Inflammatory macrophage treated with lipopolysaccharide for 1 hour (primary cell): ENCODE measurements at regions not wholly inside any gene's neighbourhood (a gene's known extent, or its start where the extent isn't known, plus 50 kb on each side); places are given as distances from the start of the nearest gene placed in this dataset.
"Not testable (repeated sequence)": the region's sequence is repeated elsewhere in the genome, so short reads cannot be mapped to it uniquely, and the experiment has no call there.

Experiments
- DNase-seq, 2 donors: peaks; one replicate each; pipeline ENCODE4 v3.0.0-alpha.2; 2020 to 2022

DNA sequence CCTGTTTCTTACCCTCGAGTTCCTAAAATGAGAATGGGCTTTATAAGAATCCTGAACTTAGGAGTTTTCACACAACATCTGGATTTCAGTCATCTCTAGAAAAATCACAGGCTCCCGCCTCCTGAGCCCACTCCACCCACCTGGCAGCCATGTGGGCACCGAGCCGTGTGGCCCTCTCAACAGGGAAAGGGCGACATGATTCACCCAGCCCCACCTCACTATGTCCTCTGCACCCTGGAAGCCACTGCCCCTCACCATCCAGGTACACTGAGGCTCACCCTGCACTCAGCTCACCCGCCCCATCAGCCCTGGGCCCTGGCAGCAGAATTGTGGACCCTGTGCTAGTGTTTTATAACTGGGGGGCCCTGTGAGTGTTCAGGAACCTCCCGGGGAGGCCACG, 101.5 kb downstream of the SHANK2 start:
- no peak for DNase-seq

DNA sequence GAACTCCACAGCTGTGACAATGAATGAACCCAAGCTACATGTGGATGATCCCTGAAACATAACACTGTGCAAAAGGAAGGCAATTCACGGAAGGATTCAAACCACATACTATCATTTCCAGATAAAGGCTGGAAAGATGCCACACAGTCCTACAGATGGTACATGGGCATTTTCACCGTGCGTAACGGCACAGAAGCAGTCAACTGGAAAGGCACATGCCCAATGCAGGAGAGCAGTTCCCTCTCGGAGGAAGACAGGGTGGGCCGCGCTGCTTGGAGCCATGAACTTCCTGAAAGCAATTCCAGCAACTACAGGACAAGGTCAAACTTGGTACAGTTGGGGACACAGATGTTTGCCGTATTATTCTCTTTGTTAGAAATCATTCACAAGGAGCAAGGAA, 103.7 kb downstream of the SHANK2 start:
- no peak for DNase-seq

DNA sequence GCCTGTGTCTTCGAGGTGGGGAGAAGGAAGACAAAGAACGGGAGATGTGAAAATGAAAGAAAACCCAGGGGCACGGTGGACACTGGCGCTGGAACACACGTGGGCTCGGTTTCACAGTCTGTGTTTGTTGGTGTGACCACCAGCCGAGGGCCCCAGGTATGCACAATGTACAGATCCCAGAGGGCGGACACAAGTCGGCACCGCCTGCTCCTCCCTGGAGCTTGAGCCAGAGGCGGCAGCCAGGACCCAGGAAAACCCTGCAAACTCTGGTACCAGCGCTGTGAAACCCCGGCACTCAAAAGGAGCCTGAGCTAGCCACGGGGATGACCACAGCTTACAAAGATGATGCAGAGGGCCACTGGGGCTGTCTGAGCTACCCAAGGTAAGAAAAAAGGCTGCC, 105.0 kb downstream of the SHANK2 start:
- no peak for DNase-seq

DNA sequence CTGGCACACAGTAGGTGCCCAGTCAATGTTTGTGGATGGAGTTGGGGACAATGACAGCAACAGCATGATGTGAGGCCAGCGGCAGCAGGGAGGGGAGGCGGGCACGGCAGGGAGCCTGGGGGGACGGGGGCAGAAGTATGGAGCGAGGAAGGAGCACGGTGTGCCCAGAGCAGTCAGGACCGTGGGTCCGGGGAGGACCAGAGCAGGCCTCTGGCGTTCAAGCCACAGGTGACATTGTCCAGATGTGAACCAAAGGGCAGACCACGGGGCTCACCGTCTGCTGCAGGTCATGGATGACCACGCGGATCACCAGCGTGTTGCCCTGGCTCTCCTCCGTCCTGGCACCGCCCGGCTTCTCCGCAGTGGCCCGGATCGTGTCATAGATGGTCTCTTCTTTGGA, 105.5 kb downstream of the SHANK2 start:
- DNase-seq: no peak

DNA sequence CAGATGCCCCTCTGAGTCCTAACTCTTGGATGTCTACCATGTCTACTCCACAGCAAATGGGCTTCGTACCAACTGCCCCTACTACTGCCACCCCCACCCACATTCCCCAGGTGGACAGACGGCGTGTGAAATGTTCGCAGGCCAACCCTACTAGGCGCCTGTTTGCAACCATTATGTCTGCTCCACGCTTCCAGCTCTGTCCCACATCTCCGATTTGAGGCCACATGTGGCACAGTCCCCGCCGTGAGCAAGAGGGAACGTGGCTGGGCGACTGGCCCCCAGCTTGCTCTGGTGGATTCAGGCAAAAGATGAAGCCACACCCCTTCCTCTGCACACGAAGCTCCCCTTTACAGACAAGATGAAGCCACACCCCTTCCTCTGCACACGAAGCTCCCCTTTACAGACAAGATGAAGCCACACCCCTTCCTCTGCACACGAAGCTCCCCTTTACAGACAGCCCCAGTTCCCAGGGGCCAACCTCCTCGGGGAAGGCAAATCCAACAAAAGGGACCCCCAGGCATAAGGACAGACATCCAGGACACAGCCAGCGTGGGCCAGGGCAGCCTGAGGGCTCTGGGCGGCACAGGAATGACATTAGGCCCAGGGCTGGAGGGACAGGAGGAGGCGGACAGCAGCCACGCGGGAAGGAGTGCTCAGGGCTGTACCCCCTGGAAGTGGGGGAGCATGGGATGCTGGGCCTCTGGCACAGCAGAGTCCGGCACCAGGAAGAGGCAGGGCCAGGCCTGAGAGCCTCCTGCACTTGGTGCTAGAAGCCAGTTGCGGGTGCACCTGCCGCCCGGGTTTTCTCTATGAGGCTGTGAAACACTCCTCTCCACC, 106.2 kb downstream of the SHANK2 start:
- DNase-seq: no peak

DNA sequence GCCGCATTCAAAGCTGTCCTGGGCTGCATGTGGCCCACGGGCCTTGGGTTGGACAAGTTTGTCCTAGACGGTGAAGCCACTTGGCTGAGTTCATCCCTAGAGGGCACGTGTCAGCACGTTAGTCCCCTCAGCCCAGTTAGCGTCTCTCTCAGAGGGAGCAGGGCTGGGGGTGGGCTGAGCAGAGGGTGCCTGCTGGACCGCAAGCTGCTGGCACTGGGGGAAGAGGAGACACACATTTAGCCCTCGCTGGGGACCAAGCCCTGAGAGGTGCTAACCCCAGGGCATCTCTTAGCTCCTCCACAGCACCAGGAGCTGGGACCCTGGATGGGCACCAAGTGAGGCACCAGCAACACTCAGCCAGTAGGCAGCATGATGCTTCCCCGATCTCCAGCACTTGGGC, 107.0 kb downstream of the SHANK2 start:
- DNase-seq: no peak

DNA sequence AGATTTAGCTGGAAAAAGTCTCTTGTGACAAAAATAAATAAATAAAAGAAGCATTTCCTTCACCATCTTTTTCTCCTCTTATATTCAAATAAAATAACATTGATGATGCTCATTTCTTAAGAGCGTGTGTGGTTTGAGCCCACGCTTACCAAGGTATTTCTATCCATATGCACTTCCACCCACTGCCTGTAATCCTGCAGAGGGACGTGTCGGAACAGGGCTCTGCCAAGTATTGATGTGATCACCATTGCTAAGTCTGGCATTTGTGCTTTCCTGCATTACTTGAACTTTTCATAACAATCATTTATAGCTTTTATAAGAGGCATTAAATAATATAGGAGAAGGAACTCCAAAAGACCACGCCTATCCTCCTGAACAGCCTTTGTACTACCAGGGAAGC, 107.6 kb downstream of the SHANK2 start:
- DNase-seq: no peak

DNA sequence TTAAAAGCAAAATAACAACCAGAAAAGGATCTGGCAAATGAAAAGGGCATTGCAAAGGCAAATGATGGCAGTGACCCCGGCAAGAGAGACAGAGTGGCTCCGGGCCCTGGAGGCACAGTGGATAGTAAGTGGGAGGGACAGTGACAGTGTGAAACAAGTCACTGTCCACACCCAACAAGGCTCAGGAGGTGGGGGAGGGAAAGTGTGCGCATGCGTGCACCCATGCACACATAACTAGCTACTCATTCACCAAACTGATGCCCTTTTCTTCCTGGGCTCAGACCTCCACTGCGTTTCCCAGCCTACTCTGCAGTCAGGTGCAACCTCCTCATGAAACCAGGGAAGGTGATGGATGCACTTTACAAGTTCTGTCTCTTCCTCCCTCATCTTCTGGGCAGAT, 108.4 kb downstream of the SHANK2 start:
- DNase-seq: no peak

DNA sequence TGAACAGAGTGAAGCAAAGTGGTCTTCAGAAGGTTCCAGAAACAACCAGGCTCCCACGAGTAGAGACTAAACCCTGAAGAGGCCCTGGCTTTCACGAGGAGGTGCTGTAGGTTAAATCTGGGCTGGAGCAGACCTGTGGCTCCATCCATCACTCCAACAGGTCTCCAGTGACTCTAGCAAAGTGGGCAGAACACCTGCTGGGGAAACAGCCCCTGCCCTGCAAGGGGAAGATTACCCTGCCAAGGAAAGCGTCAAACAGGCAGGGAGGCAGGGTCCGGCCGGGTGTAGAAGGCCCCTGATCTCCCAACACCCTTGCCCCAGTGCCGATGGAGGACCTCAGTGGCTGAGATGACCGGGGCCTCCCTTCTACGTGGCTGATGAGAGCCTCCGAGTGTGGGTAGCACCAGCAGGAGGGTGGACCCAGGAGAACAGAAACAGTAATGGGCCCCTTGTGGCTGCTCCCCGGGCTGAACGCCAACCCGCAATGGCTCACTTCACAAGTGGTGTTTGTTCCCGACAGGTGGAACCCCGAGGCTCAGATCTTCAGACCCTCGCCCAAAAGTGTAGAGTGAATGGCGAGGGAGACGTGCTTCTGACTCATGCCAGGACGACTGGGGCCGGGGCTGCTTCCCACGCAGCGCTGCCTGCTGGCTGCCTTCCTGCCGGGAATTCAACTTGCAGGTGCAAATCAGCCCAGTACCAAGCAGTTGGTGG, 112.0 kb downstream of the SHANK2 start:
- DNase-seq: no peak

DNA sequence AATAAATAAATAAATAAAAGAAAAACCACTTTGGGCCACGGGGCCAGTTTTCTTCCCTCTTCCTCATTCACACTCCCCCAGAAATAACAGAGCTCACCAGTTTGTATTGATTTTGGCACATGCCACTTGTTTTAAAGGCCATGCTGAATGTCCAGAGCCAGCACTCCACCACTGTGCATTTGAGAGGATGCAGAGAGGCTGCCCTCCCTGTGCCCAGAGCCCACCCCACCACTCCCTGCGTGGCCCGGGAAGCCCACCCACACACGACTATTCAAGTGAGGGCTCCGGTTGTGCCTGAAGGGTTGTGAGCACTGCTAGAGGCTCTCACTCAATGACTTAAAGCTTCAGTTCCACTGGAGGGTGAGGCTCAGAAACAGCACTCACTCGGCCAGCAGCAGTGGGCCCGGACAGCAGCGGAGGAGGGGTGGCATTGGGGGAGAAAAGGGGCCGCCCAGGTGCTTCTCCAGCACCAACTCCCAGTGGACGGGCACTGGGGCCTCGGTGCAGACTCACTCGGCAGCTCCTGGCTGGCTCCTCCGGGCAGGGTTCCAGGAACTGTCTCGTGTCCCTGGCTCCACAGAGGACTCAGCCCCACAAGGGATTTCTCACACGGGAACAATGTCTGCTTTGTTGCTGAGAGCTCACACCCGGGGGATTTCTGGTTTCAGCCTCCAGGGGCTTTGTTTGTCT, 112.7 kb downstream of the SHANK2 start:
- DNase-seq: no peak

DNA sequence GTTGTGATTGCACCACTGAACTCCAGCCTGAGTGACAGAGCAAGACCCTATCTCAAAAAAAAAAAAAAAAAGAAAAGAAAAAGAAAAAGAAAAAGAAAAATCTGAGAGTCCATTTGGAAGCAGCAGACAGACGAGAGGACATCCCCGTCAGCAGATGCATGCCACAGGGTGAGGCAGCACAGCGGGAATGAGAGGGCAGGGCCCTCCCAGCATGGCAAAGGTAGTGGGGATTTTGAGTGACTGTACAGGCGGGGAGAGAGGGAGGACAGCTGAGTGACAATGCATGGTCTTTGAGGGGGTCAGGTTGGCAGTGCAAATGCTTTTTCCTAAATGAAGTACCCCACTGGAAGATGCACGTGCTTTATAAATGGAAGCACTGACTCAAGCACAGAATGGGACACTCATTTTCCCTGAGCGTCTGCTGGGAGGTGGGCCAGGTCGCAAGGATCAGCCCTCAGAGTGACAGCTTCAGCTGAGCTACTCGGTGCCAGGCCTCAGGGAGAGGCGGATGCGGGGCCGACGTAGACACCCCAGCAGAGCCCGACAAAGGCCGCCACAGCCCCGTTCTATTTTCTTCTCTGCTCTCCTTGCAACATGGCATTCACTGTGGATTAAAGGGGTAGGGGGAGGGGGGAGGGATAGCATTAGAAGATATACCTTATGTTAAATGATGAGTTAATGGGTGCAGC, 113.5 kb downstream of the SHANK2 start:
- DNase-seq: no peak

DNA sequence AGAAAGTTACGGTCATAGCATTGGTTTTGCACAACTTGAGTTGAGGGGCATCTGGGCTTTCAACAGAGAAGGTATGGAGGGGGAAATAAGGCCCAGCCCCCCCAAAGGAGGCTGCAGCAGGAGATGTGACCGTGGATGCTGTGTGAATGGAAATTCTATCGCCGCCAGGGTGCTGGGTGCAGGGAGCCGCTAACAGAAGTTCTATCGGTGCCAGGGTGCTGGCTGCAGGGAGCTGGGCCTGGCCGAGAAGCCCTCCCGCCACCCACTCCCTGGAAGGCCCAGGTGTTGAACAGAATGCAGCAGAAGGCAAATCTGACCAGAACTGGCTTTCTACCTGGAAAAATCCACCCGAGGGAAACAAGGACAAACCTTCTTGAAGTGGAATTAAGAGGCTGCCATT, 115.0 kb downstream of the SHANK2 start:
- no peak for DNase-seq

DNA sequence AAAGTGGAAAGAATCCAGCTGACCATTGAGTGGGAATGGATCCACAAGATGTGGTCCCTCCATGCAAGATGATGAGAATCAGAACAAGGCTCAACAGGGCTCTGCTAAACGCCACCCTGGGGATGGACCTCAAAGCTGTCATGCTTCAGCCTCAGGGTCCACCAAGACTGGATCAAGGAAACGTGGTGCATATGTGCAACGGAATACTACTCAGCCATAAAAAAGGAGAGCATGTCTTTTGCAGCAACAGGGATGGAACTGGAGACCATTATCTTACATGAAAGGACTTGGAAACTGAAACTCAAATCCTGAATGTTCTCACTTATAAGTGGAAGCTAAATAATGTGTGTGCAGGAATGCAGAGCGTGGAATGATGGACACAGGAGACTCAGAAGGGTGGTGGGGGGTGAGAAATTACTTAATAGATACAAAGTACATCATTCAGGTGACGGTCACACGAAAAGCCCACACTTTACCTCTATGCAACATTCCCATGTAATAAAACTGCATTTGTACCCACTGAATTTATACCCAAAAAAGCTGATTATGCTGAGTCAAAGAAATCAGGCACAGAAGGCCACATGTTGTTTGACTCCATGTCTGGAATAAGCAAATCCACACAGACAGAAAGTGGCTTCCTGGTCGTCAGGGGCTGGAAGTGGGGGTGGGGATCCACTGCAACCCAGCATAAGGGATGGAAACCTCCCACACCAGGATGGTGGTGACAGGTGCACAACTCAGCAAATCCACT, 116.1 kb downstream of the SHANK2 start:
- DNase-seq: no peak

DNA sequence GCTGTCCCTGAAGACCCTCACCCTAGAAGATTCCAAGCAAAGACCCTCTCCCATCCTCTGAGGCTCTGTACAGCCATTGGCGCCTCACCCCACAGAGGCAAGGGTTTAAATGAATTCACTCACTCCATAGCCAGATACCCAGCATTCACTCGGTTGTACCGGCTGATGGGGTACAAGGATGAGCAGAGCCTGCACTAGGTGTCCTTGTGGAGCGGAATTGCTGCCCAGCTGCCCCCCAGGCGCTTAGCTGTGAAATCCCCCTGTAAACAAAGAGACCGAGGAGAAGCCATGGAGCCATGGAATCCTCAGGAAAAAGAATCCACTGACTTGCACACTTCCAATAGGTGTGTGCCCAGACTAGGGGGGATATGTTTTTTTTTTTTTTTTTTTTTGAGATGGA, 117.3 kb downstream of the SHANK2 start:
- no peak for DNase-seq

DNA sequence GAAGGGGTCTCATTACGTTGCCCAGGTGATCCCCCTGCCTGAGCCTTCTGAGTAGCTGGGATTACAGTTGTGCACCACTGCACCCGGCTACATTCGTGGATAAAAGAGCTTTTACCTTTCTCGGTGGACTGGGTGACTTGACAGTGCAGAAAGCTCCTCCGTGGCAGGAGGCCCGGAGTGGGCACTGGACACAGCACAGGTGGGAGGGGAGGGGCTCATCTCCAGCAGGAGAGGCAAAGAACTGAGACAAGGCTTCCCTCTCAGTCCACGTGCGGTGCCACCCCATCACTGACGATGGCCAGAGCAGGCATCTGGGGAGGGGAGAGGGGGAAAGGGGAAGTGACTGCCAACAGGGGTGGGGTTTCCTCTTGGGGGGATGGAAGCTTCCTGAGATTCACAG, 118.4 kb downstream of the SHANK2 start:
- no peak for DNase-seq

DNA sequence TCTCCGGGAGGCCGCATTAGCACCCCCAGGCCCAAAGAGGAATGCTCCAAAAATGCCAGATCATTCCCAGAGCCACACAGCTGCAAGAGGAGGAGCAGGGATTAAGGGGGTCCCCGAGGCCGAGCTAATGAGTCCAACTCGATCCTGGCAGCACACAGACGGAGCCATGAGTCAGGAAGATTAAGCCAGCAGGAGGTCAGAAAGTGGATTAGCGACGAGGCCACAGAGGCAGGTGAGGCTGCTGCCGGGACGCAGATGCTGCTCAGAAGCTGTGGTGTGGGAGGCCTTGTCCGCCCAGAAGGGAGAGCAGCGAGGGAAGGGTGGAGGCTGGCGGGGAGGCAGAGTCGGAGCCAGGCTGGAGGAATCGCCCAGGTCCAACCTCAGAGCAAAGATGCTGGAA, 120.5 kb downstream of the SHANK2 start:
- DNase-seq: no peak

DNA sequence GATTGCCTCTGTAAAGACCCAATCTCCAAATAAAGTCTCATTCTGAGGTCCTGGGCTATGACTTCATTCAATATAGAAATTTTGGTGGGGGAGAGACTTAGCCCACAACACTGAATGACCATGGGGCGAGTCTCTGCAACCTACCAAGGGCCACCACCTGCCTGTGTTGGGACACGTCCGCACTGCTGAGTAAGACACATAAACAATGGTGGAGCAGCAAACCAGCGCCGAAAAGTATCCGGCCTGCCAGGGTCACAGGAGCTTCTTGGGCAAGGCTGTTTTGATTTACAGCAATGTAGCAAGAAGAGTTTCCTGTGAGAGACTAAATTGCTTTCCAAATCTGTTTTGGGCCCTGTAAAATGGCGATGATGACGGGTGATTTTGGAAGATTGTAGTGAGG, 122.3 kb downstream of the SHANK2 start:
- DNase-seq: no peak

DNA sequence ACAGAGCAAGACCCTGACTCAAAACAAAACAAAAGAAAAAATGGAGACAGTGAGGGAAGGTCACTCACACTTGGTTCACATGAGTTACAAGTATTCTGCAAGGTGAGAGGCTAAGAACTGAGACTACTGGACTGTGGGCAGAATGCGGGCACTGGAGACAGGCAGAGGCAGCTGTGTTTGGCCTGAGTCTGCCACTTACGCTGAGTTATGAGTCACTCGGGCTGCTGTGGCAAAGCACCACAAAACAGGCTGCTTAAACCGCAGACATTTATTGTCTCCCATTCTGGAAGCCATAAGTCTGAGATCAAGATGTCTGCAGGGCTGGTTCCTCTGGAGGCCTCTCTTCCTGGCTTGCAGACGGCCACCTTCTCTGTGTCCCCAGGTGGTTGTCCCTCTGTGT, 122.8 kb downstream of the SHANK2 start:
- no peak for DNase-seq

DNA sequence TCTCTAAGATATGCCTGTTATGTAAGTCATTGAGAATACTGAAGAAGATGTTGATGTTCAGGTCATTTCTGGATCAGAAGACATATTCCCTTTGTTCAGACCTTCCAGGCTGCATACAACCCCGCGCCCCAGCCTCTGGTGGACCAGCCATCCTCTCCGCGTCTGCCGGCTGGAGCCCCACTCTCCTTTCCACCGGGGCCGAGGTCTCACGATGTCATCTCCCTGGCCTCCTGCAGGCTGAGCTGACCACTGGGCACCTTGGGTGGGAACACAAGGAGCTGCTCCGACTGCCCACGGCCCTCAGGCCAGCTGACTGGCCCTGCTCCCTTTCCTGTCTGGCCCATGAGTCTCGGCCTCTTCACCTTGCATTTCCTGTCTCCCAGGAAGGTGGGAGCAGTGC, 124.6 kb downstream of the SHANK2 start:
- DNase-seq: no peak

DNA sequence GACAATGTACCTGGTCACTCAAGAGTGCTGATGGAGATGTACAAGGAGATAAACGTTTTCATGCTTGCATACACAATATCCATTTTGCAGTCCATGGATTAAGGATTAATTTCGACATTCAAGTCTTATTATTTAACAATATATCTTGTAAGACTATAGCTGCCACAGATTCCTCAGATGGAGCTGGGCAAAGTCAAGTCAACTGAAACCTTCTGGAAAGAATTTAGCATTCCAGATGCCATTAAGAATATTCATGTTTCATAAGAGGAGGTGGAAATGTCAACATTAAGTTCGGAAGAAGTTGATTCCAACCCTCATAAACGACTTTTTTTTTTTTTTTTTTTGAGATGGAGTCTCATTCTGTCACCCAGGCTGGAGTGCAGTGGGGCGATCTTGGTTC, 126.0 kb downstream of the SHANK2 start:
- not testable (repeated sequence) for DNase-seq

DNA sequence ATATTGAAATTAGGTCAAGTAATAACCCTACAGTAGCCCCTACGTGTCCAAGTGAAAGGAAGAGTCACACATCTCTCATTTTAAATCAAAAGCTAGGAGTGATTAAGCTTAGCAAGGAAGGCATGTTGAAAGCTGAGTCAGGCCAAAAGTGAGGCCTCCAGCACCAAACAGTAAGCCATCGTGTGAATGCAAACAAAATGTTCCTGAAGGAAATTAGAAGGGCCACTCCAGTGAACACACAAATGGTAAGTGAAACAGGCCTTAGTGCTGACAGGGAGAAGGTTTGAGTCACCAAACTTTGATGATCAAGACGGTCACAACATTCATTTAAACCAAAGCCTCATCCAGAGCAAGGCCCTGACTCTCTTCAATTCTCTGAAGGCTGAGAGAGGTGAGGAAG, 127.2 kb downstream of the SHANK2 start:
- DNase-seq: no peak

DNA sequence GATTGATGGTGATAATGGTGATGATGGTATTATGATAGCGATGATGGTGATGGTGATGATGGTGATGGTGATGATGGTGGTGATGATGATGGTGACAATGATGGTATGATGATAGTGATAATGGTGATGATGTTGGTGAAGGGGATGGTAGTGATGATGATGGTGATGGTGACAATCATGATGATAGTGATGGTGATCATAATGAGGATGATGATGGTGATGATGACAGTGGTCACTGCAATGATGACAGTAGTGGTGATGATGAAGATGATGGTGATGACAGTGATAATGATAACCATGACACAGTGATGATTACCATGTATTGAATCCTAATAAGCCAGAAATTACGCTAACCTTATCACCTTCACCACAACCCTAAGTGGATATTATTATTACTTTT, 128.2 kb downstream of the SHANK2 start:
- no peak for DNase-seq

DNA sequence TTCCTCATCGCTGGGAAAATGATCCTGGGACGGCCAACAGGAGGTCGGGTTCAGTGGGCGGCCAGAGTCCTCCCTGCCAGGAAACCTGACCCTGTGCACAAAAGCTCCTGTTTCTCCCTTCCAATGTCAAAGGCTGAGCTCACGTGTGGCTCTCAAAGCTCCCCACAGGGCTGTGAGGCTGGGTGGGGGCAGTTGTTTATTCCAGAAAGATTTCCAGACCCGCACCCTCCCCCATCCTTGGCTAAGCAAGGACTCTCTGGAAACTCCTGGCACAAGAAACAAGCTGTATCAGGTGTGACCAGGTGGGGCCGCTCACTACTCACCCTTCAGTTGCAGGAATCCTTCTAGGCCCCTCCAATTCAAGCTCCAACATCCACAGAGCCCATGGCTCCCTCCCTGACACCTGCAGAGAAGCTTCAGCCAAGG, 131.9 kb downstream of the SHANK2 start:
- DNase-seq: no peak
